ENCODE measurements at regions not wholly inside any gene's neighbourhood (a gene's known extent, or its start where the extent isn't known, plus 50 kb on each side); places are given as distances from the start of the nearest gene placed in this dataset.
A peak's percentile ranks its signal among the peaks of the same experiment; 100 is the strongest.
"Not testable (repeated sequence)": the region's sequence is repeated elsewhere in the genome, so short reads cannot be mapped to it uniquely, and the experiment has no call there.

DNA sequence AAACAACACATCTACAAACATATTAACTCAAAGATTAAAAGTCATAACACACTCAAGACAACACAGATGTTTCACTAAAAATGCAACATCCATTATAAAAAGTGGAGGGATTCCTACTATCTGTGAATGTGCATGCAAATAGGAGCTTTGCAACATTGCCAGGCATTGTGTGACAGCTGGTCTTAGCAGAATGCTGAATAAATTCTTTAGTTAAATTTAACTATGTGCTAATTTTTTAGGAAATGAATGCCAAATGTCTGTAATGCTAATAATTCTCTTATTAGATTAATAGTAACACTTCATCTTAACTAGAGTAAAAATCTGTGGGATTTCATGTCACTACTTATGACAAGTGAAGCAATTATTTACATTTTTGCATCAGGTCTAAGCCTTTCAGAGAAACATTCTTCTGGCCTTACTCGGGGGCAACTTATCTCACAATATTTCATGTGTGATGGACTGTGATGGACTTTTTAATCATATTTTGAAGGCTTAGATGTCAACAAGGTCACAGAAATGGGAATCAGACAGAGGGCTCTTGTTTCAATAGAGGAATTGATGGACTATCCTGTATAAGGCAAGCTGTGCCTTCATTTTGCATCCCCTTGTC lies 524.6 kb upstream of the KCND2 start:
- DNase-seq, result no peak

DNA sequence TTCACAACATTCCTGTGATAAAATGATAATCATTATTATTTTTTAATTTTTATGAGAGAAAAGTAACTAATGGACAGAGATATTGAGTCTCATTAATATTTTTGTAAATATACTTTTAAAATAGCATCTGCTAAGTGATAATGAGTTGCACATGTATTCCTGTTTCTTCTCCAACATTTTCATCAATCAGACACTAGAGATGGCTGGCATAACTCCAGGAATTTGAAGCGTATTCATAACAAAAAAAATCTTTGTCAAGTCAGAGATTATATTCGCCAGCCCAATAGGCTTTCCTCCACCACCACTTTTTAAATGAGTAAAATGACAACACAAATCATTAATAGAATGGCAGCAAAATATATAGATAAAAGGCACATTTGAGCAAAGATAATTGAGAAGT lies 524.0 kb upstream of the KCND2 start:
- DNase-seq, result no peak

GRCh38 chr7:119756687-119757086 lies 516.3 kb upstream of the KCND2 start:
- DNase-seq, result no peak

GRCh38 chr7:119758254-119758653 lies 514.7 kb upstream of the KCND2 start:
- no peak for DNase-seq

DNA sequence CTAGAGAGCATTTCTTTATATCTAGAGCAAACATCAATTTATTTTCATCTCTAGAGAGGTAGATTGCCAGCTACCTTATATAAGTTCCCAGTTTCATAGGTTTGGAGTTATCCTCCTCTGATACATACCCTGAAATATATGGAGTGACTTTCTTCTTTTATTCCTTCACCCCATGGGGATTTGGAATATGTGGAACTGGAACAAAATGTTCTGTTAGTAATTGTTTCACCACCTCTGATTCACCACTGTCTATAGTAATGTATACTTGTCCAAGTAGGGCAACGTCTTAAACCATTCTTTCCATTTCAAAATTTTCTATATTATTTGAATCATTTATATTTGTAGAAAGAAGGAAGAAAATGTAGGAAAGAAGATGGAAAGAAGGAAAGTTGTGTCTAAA lies 511.2 kb upstream of the KCND2 start:
- no peak for DNase-seq

GRCh38 chr7:119782286-119782685 lies 490.7 kb upstream of the KCND2 start:
- no peak for DNase-seq

- DNase-seq, result no peak
Measured at GRCh38 chr7:119783799-119784198, 489.2 kb upstream of the KCND2 start.

GRCh38 chr7:119802147-119802546 lies 470.8 kb upstream of the KCND2 start:
- no peak for DNase-seq

DNA sequence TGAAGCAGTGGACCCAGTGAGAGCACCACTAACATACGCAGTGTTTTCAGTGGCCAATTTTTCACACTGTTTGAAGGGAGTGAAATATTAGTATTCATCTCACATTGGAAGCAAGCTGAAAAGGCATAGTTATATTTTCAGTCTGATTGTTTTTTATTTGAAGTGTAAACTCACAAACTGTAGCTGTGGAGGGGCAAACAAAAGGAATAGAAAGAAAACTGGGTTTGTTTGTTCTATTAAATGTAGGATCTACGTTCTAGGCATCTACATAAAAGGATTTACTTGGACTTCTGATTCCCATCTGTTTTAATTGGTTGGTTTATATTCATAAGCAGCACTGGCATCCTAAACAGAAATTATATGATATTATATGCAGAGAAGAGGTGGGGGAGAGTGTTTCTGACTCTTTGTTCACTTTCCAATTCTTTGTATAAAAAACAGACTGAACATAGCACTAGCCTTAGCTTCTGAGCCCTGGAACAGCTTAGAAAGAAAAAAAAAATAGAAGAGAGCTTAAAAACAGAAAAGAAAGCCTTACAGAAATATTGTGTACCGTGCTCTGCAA lies 447.8 kb upstream of the KCND2 start:
- no peak for DNase-seq

- DNase-seq, result no peak
Measured at GRCh38 chr7:119826547-119826946, 446.4 kb upstream of the KCND2 start.

DNA sequence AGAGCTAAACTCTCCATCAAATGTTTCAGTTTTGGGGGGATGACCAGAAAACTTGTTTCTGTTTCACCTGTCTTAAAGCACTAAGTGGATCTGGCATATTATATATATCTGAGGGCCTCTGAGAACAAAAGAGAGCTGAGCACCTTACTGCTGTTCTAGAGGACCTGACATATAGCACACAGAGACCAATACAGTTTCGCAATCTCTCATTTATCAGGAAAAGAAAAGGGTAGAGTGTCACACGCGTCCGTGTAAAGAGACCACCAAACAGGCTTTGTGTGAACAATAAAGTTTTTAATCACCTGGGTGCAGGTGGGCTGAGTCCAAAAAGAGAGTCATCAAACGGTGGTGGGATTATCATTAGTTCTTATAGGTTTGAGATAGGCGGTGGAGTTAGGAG lies 434.5 kb upstream of the KCND2 start:
- DNase-seq, result no peak

GRCh38 chr7:119842337-119842736 lies 430.6 kb upstream of the KCND2 start:
- no peak for DNase-seq

GRCh38 chr7:119842786-119843185 lies 430.2 kb upstream of the KCND2 start:
- DNase-seq, result no peak

- no peak for DNase-seq
Measured at GRCh38 chr7:119861385-119861784, 411.6 kb upstream of the KCND2 start.

DNA sequence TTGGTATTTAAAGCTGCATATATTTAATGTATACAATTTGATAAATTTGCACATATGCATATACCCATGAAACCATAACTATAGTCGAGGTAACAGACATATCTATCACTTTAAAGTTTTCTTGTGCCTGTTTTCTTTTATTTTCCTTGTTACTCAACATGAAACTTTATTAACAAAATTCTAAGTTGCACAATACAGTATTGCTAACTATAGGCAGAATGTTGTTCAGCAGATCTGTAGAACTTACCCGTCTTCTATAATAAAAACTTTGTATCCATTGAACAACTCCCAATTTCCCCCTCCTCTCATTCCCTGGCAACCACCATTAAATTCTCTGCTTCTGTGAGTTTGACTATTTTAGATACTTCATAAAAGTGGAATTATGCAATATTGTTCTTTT lies 404.6 kb upstream of the KCND2 start:
- no peak for DNase-seq

DNA sequence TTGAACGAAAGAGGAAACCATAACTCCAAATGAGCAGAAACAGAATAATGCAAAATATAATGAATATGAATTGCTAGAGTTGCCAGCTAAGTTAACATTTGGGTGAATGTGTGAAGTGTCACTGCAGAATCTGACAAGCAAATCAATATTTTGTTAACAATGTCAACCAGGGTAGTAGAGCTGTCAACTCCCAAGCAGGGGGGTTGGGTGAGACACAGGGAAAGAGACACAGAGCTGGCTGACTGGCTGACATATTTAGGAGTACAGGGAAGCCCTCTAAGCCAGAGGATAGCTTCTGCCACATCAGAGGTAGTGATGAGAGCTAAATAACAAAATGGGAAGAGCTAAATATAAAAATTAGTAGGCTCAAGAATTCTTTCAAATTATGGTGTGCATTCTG lies 393.1 kb upstream of the KCND2 start:
- no peak for DNase-seq

DNA sequence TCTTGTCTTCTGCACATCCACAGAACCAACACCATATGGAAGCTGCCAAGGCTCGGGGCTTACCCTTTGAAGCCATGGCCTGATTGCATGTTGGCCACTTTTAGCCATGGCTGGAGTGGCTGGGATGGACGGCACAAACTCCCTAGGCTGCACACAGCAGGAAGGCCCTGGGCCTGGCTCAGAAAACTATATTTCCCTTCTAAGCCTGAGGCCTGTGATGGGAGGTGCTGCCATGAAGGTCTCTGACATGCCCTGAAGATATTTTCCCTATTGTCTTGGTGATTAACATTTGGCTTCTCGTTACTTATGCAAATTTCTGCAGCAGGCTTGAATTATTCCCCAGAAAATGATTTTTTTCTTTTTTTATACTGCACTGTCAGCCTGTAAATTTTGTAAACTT lies 387.0 kb upstream of the KCND2 start:
- no peak for DNase-seq

DNA sequence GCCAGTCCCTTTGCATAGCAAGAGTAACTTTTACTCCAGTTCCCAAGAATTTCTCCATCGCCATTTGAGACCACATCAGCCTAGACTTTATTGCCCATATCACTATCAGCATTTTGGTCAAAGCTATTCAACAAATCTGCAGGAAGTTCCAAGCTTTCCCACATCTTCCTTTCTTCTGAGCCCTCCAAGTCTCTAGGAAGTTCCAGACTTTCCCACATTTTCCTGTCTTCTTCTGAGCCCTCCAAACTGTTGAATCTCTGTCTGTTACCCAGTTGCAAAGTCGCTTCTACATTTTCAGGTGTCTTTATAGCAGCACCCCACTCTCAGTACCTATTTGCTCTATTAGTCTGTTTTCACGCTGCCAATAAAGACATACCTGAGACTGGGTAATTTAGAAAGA lies 386.4 kb upstream of the KCND2 start:
- not testable (repeated sequence) for DNase-seq

DNA sequence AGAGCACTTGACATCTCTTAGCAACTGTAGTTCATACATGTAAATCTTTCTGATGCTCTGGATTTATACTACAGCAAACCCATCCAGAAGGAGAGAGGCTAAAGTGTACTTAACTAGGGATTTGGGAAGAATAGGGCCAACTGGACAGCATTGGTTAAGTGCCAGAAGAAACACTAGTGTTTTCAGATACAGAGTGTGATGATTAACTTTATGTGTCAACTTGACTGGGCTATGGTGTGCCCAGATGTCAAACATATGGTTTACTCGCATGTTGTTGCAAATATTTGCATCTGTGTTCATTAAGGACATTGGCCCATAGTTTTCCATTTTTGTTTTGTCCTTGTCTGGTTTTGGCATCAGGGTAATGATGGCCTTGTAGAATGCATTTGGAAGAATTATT lies 384.7 kb upstream of the KCND2 start:
- peak; percentile 97 for DNase-seq

DNA sequence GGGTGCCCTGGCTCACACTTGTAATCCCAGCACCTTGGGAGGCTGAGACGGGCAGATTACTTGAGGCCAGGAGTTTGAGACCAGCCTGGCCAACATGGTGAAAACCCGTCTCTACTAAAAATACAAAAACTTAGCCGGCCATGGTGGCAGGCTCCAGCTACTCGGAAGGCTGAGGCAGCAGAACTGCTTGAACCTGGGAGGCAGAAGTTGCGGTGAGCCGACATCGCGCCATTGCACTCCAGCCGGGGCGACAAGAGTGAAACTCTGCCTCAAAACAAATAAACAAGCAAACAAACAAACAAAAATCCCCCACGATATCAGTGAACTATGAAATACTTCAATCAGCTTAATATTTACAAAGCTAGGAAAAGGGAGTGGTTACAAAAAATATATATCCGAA lies 382.3 kb upstream of the KCND2 start:
- no peak for DNase-seq

- DNase-seq, result no peak
Measured at GRCh38 chr7:119895320-119895719, 377.7 kb upstream of the KCND2 start.

GRCh38 chr7:119896386-119896785 lies 376.6 kb upstream of the KCND2 start:
- no peak for DNase-seq

GRCh38 chr7:119900996-119901672 lies 371.8 kb upstream of the KCND2 start:
- no peak for DNase-seq

GRCh38 chr7:119903085-119903484 lies 369.9 kb upstream of the KCND2 start:
- no peak for DNase-seq

DNA sequence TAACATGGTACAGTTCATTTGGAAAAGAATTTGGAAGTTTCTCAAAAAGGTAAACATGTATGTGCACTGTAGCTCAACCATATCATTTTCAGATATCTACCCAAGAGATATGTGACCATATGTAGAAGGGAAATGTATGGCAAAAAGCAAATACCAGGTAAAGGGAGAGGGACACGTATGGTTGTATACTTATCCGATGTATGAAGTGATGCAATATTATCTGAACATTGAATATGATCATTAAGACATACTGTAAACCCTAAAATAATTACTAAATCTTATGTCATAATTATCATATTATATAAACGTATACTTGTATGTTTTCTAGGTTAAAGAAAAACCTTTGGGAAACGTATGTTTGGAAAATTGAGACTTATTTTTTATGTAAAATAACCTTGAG lies 367.5 kb upstream of the KCND2 start:
- no peak for DNase-seq
